ENCODE measurements at regions not wholly inside any gene's neighbourhood (a gene's known extent, or its start where the extent isn't known, plus 50 kb on each side); places are given as distances from the start of the nearest gene placed in this dataset.
"Not testable (repeated sequence)": the region's sequence is repeated elsewhere in the genome, so short reads cannot be mapped to it uniquely, and the experiment has no call there.

DNA sequence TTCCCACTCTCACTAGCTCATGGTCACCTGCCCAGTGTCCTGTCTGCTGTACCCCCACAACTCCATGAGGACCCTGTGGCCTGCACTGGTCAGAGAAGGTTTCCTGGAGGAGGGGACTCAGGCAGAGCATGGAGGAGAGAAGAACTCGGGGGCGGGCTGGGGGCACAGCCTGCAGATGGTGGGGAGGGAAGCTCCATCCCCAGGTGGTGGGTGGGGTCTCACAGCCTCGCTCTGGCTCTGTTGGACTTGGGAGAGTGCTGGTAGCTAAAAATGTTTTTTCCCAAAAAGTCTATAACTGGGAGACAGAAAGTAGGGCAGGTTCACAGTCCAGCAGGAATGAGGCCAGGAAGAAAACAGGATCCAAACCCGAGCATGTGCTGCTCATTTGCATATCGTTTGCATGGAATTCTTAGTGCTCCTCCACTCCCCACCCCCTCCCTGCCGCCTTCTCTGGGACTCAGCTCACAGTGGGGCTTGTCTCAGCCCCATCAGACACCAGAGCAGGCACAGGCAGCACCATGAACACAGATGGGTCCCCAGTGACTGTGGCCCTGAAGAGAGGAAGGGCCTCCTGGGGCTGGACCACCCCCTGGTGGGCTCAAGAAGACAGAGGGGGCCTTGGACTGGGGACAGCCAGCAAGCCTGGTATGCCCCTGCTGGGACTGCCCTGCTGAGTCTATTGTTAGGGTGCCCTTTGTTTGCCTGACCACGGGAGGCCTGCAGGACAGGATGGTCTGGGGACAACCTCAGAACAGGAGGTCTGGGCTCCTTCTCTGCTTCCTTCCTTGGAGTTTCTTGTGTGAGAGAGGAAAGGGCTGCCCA lies 67.0 kb upstream of the SFSWAP start:
- Mint-ChIP-seq H3K27me3 (ENCODE audit: low read depth) (peaks cover 34% of the 10 kb centered on the region), H3K4me1 (no peaks in the 10 kb centered on the region), H3K4me3 (no peak overlapping the region), H3K36me3 (no peaks in the 10 kb centered on the region), H3K9me3 (no peaks in the 10 kb centered on the region), H3K27ac (no peak overlapping the region)
- DNase-seq (ENCODE audit: low spot score in 2 of 2, unreplicated experiment in 2 of 2): no peak
- no peak for TF ChIP-seq CTCF (IDR thresholded peaks at IDR 0.05; ENCODE audit: unreplicated experiment)

DNA sequence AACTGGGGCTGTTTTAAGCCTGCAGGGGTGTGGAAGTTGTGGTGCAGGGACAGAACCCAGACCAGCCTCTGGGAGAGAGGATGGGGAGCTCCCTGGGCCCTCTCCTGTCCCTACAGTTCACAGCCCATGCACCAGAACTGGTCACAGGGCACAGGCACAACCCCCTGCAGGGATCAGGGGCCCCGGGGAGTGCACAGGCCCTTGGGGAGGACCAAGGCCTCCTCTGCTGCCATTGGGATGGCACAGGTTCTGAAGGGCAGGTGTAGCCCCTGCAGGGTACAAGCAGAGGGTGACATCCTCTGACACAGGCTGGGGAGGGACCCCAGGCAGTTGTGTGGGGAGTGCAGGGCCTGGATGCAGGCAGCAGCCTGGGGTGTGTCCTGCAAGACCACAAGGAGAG lies 66.4 kb upstream of the SFSWAP start:
- TF ChIP-seq CTCF (IDR thresholded peaks at IDR 0.05; ENCODE audit: unreplicated experiment): no peak
- DNase-seq (ENCODE audit: low spot score in 2 of 2, unreplicated experiment in 2 of 2): no peak
- H3K4me1 Mint-ChIP-seq: no peaks in the 10 kb centered on the region
- H3K27ac Mint-ChIP-seq: no peak overlapping the region
- no peaks in the 10 kb centered on the region for H3K36me3 Mint-ChIP-seq
- no peaks in the 10 kb centered on the region for H3K9me3 Mint-ChIP-seq
- H3K4me3 Mint-ChIP-seq: no peak overlapping the region
- peaks cover 32% of the 10 kb centered on the region for H3K27me3 Mint-ChIP-seq (ENCODE audit: low read depth)

GRCh38 chr12:131644917-131645316 lies 66.0 kb upstream of the SFSWAP start:
- H3K36me3 Mint-ChIP-seq; H3K4me1 Mint-ChIP-seq; DNase-seq (ENCODE audit: low spot score in 2 of 2, unreplicated experiment in 2 of 2); H3K4me3 Mint-ChIP-seq; H3K27ac Mint-ChIP-seq; H3K9me3 Mint-ChIP-seq: not testable (repeated sequence)
- H3K27me3 Mint-ChIP-seq (ENCODE audit: low read depth): peaks cover 31% of the 10 kb centered on the region

- H3K27ac Mint-ChIP-seq; H3K4me3 Mint-ChIP-seq; H3K9me3 Mint-ChIP-seq; H3K4me1 Mint-ChIP-seq; DNase-seq (ENCODE audit: low spot score in 2 of 2, unreplicated experiment in 2 of 2); H3K36me3 Mint-ChIP-seq: not testable (repeated sequence)
- H3K27me3 Mint-ChIP-seq (ENCODE audit: low read depth): peaks cover 26% of the 10 kb centered on the region
Measured at GRCh38 chr12:131645557-131645956, 65.3 kb upstream of the SFSWAP start.

DNA sequence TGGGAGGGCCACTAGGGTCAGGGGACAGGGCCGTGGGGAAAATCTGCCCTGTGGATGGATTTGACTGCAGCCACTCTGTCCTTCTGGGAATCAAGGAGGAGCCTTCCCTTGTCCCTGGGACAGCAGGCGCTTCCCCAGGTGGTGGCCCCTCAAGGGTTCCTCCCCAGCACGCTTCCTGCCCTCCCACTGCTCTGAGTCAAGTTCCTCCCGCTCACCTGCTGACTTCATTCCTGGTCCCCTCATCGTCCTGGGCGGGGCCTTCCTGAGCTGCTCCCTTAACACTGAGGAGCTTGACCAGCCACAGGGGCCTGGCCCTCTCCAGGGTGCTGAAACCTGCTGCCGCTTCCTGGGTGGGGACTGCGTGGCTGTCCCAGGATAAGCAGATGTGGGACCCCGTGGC lies 64.4 kb upstream of the SFSWAP start:
- peaks cover 29% of the 10 kb centered on the region for H3K27me3 Mint-ChIP-seq (ENCODE audit: low read depth)
- not testable (repeated sequence) for H3K4me3 Mint-ChIP-seq; DNase-seq (ENCODE audit: low spot score in 2 of 2, unreplicated experiment in 2 of 2); H3K9me3 Mint-ChIP-seq; H3K36me3 Mint-ChIP-seq; H3K27ac Mint-ChIP-seq; H3K4me1 Mint-ChIP-seq

GRCh38 chr12:131647667-131648066 lies 63.2 kb upstream of the SFSWAP start:
- no peak for DNase-seq (ENCODE audit: low spot score in 2 of 2, unreplicated experiment in 2 of 2)

GRCh38 chr12:131655469-131656174 lies 55.3 kb upstream of the SFSWAP start:
- H3K36me3 Mint-ChIP-seq; DNase-seq (ENCODE audit: low spot score in 2 of 2, unreplicated experiment in 2 of 2); H3K4me1 Mint-ChIP-seq; H3K27ac Mint-ChIP-seq; H3K4me3 Mint-ChIP-seq; H3K9me3 Mint-ChIP-seq: not testable (repeated sequence)
- peaks cover 35% of the 10 kb centered on the region for H3K27me3 Mint-ChIP-seq (ENCODE audit: low read depth)

More at GRCh38 chr12:131647667-131648066, 63.2 kb upstream of the SFSWAP start:
- H3K27ac Mint-ChIP-seq: no peak overlapping the region
- no peak overlapping the region for H3K4me3 Mint-ChIP-seq
- no peaks in the 10 kb centered on the region for H3K4me1 Mint-ChIP-seq
- H3K36me3 Mint-ChIP-seq: no peaks in the 10 kb centered on the region
- peaks cover 32% of the 10 kb centered on the region for H3K27me3 Mint-ChIP-seq (ENCODE audit: low read depth)
- no peak for TF ChIP-seq CTCF (IDR thresholded peaks at IDR 0.05; ENCODE audit: unreplicated experiment)
- no peaks in the 10 kb centered on the region for H3K9me3 Mint-ChIP-seq

GRCh38 chr12:131656796-131657195 lies 54.1 kb upstream of the SFSWAP start:
- not testable (repeated sequence) for H3K36me3 Mint-ChIP-seq; H3K27ac Mint-ChIP-seq; H3K4me1 Mint-ChIP-seq; H3K9me3 Mint-ChIP-seq; H3K4me3 Mint-ChIP-seq; DNase-seq (ENCODE audit: low spot score in 2 of 2, unreplicated experiment in 2 of 2)
- H3K27me3 Mint-ChIP-seq (ENCODE audit: low read depth): peaks cover 26% of the 10 kb centered on the region

DNA sequence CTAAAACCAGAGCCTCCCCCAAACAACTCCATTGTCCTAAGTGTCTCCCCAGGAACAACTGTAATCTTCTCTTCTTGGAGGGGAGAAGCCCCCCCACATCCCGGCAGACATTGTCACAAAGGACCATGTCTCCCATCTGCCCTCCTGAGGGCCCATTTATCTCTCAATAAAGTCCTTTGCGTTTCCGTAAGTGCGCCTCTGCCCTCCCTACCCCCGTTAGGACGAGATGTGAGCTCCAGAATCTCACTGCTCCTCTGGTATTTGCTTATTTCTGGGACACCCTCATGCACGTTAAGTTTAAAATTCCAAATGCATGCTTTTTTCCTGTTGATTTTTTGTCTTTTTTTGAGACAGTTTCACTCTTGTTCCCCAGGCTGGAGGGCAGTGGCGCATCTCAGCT lies 52.3 kb upstream of the SFSWAP start:
- not testable (repeated sequence) for H3K27ac Mint-ChIP-seq; H3K4me3 Mint-ChIP-seq; H3K36me3 Mint-ChIP-seq; H3K9me3 Mint-ChIP-seq; DNase-seq (ENCODE audit: low spot score in 2 of 2, unreplicated experiment in 2 of 2); H3K4me1 Mint-ChIP-seq
- H3K27me3 Mint-ChIP-seq (ENCODE audit: low read depth): peaks cover 25% of the 10 kb centered on the region

- H3K9me3 Mint-ChIP-seq; H3K27ac Mint-ChIP-seq; H3K36me3 Mint-ChIP-seq; H3K4me1 Mint-ChIP-seq; H3K4me3 Mint-ChIP-seq; DNase-seq (ENCODE audit: low spot score in 2 of 2, unreplicated experiment in 2 of 2): not testable (repeated sequence)
- H3K27me3 Mint-ChIP-seq (ENCODE audit: low read depth): peaks cover 23% of the 10 kb centered on the region
Measured at GRCh38 chr12:131659484-131659883, 51.4 kb upstream of the SFSWAP start.

DNA sequence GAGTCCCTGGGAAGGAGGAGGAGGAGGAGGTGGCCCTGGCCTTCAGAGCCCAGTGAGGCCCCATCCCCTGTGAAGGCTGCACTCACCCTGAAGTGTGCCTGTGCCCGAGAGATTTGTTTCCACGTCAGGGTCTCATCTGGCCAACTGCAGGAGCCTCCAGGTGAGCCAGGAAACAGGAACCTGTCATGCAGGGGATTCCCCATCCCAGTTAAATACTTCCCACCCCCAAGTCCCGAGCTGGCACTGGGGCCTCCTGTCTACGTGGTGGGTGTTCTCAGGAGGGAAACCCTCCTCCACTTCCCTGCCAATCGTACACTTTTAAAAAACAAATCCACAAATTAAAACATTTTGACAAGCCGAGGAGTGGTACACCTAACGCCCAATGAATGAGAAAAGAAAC lies 50.9 kb upstream of the SFSWAP start:
- H3K9me3 Mint-ChIP-seq; H3K4me3 Mint-ChIP-seq; DNase-seq (ENCODE audit: low spot score in 2 of 2, unreplicated experiment in 2 of 2); H3K27ac Mint-ChIP-seq; H3K4me1 Mint-ChIP-seq; H3K36me3 Mint-ChIP-seq: not testable (repeated sequence)
- H3K27me3 Mint-ChIP-seq (ENCODE audit: low read depth): peaks cover 23% of the 10 kb centered on the region
